ENCODE measurements at regions not wholly inside any gene's neighbourhood (a gene's known extent, or its start where the extent isn't known, plus 50 kb on each side); places are given as distances from the start of the nearest gene placed in this dataset.
A peak's percentile ranks its signal among the peaks of the same experiment; 100 is the strongest.
"Not testable (repeated sequence)": the region's sequence is repeated elsewhere in the genome, so short reads cannot be mapped to it uniquely, and the experiment has no call there.

GRCh38 chrX:42375086-42375485 is 402.9 kb downstream of the PPP1R2C start:
- Histone ChIP-seq H3K4me3 (ENCODE audit: low read depth in 1 of 2, low read length in 2 of 2) (no peak overlapping the region), H2AFZ (ENCODE audit: low read depth, low read length) (no peak overlapping the region), H3K27ac (ENCODE audit: low read length) (no peak overlapping the region), H3K9me3 (ENCODE audit: insufficient read depth, low read length, severe bottlenecking) (no peaks in the 10 kb centered on the region), H3K9ac (ENCODE audit: low read depth, low read length) (no peak overlapping the region), H3K4me1 (ENCODE audit: insufficient read depth, low read length) (no peaks in the 10 kb centered on the region), H3K4me2 (ENCODE audit: insufficient read depth, low read length) (no peak overlapping the region), H3K27me3 (ENCODE audit: insufficient read depth, low read length, poor library complexity) (no peaks in the 10 kb centered on the region), H4K20me1 (ENCODE audit: insufficient read depth, low read length) (no peaks in the 10 kb centered on the region), H3K79me2 (ENCODE audit: insufficient read depth, low read length) (no peaks in the 10 kb centered on the region), H3K36me3 (ENCODE audit: insufficient read depth, low read length) (no peaks in the 10 kb centered on the region)
- ATAC-seq (ENCODE audit: insufficient read depth, low read depth) (no peak), DNase-seq (no peak)
- TF ChIP-seq CTCF (IDR thresholded peaks at IDR 0.05; ENCODE audit: borderline replicate concordance, extremely low read depth, low read length, poor library complexity, severe bottlenecking) (no peak), EZH2 (IDR thresholded peaks at IDR 0.05; ENCODE audit: borderline replicate concordance, low read depth, low read length, severe bottlenecking) (no peak)

GRCh38 chrX:42366181-42366580 is 411.8 kb downstream of the PPP1R2C start:
- Histone ChIP-seq H3K4me3 (ENCODE audit: low read depth in 1 of 2, low read length in 2 of 2) (no peak overlapping the region), H3K79me2 (ENCODE audit: insufficient read depth, low read length) (no peaks in the 10 kb centered on the region), H2AFZ (ENCODE audit: low read depth, low read length) (no peak overlapping the region), H3K9me3 (ENCODE audit: insufficient read depth, low read length, severe bottlenecking) (no peaks in the 10 kb centered on the region), H3K4me1 (ENCODE audit: insufficient read depth, low read length) (no peaks in the 10 kb centered on the region), H3K36me3 (ENCODE audit: insufficient read depth, low read length) (no peaks in the 10 kb centered on the region), H3K27ac (ENCODE audit: low read length) (no peak overlapping the region), H3K9ac (ENCODE audit: low read depth, low read length) (no peak overlapping the region), H4K20me1 (ENCODE audit: insufficient read depth, low read length) (no peaks in the 10 kb centered on the region), H3K4me2 (ENCODE audit: insufficient read depth, low read length) (no peak overlapping the region), H3K27me3 (ENCODE audit: insufficient read depth, low read length, poor library complexity) (no peaks in the 10 kb centered on the region)
- TF ChIP-seq EZH2 (IDR thresholded peaks at IDR 0.05; ENCODE audit: borderline replicate concordance, low read depth, low read length, severe bottlenecking): no peak
- DNase-seq: no peak
- ATAC-seq (ENCODE audit: insufficient read depth, low read depth): no peak

GRCh38 chrX:42362219-42362618 is 415.7 kb downstream of the PPP1R2C start:
- DNase-seq: no peak
- no peaks in the 10 kb centered on the region for H3K36me3 ChIP-seq (ENCODE audit: insufficient read depth, low read length)
- H3K4me2 ChIP-seq (ENCODE audit: insufficient read depth, low read length): no peak overlapping the region
- no peak overlapping the region for H2AFZ ChIP-seq (ENCODE audit: low read depth, low read length)
- H3K4me3 ChIP-seq (ENCODE audit: low read depth in 1 of 2, low read length in 2 of 2): no peak overlapping the region
- H3K27ac ChIP-seq (ENCODE audit: low read length): no peak overlapping the region
- H3K9ac ChIP-seq (ENCODE audit: low read depth, low read length): no peak overlapping the region
- no peaks in the 10 kb centered on the region for H3K9me3 ChIP-seq (ENCODE audit: insufficient read depth, low read length, severe bottlenecking)
- no peaks in the 10 kb centered on the region for H3K27me3 ChIP-seq (ENCODE audit: insufficient read depth, low read length, poor library complexity)
- TF ChIP-seq EZH2 (IDR thresholded peaks at IDR 0.05; ENCODE audit: borderline replicate concordance, low read depth, low read length, severe bottlenecking) (no peak), CTCF (IDR thresholded peaks at IDR 0.05; ENCODE audit: borderline replicate concordance, extremely low read depth, low read length, poor library complexity, severe bottlenecking) (no peak)
- no peaks in the 10 kb centered on the region for H4K20me1 ChIP-seq (ENCODE audit: insufficient read depth, low read length)
- ATAC-seq (ENCODE audit: insufficient read depth, low read depth): no peak
- H3K79me2 ChIP-seq (ENCODE audit: insufficient read depth, low read length): no peaks in the 10 kb centered on the region
- no peaks in the 10 kb centered on the region for H3K4me1 ChIP-seq (ENCODE audit: insufficient read depth, low read length)

GRCh38 chrX:42342981-42343380 is 419.6 kb upstream of the CASK start:
- not testable (repeated sequence) for H3K9me3 ChIP-seq (ENCODE audit: insufficient read depth, low read length, severe bottlenecking); H2AFZ ChIP-seq (ENCODE audit: low read depth, low read length); H3K27me3 ChIP-seq (ENCODE audit: insufficient read depth, low read length, poor library complexity); H3K9ac ChIP-seq (ENCODE audit: low read depth, low read length); H3K27ac ChIP-seq (ENCODE audit: low read length); H3K79me2 ChIP-seq (ENCODE audit: insufficient read depth, low read length); H3K4me2 ChIP-seq (ENCODE audit: insufficient read depth, low read length); H3K4me3 ChIP-seq (ENCODE audit: low read depth in 1 of 2, low read length in 2 of 2); H4K20me1 ChIP-seq (ENCODE audit: insufficient read depth, low read length); H3K4me1 ChIP-seq (ENCODE audit: insufficient read depth, low read length); ATAC-seq (ENCODE audit: insufficient read depth, low read depth); H3K36me3 ChIP-seq (ENCODE audit: insufficient read depth, low read length)
- DNase-seq: peak; percentile 37
